H1 (cell line): ENCODE measurements at regions not wholly inside any gene's neighbourhood (a gene's known extent, or its start where the extent isn't known, plus 50 kb on each side); places are given as distances from the start of the nearest gene placed in this dataset.
"Not testable (repeated sequence)": the region's sequence is repeated elsewhere in the genome, so short reads cannot be mapped to it uniquely, and the experiment has no call there.

Experiments used
- CTCF ChIA-PET: fragments of 300-600 bp; sonication (Branson Sonifier 250); formaldehyde crosslinking; loops from one replicate; lab custom pipeline; 2021; ENCODE audit not compliant: partially characterized antibody; lab: Charles Lee
- POLR2A ChIA-PET: fragments of 300-600 bp; sonication (Branson Sonifier 250); formaldehyde crosslinking; loops from one replicate; lab custom pipeline; 2021; ENCODE audit warnings: inconsistent platforms; ENCODE audit not compliant: partially characterized antibody; lab: Charles Lee
- DNase-seq, 2 experiments: peaks; one replicate each; pipeline versions ENCODE4 v3.0.0 to v3.0.0-alpha.2; 2010 to 2022; ENCODE audit warnings: low spot score in 2 of 2, low read depth in 1 of 2, mixed read lengths in 1 of 2
- FAIRE-seq: peaks from 2 replicates; lab custom pipeline; 2011; peaks lifted over from hg19 to GRCh38; lab: Jason Lieb, UNC
- H2AFZ ChIP-seq: 2 replicates; pipeline ENCODE4 v1.8.1; 2012; ENCODE audit warnings: low read length, inconsistent platforms
- H2AK5ac ChIP-seq: 2 replicates; pipeline ENCODE4 v1.6.1; 2013; ENCODE audit warnings: low read depth, low read length
- H2BK120ac ChIP-seq: replicated peaks from 2 replicates; pipeline ENCODE3; 2013; ENCODE audit warnings: low read depth, low read length, inconsistent platforms
- H2BK12ac ChIP-seq: 2 replicates; pipeline ENCODE4 v1.6.1; 2013; ENCODE audit warnings: low read depth, low read length
- H2BK15ac ChIP-seq: 2 replicates; pipeline ENCODE4 v1.6.1; 2013; ENCODE audit warnings: low read length
- H2BK20ac ChIP-seq: 2 replicates; pipeline ENCODE4 v1.6.1; 2013; ENCODE audit warnings: low read length
- H2BK5ac ChIP-seq: 2 replicates; pipeline ENCODE4 v1.6.1; 2013; ENCODE audit warnings: low read depth, low read length
- H3K14ac ChIP-seq: 2 replicates; pipeline ENCODE4 v1.6.1; 2013; ENCODE audit warnings: inconsistent platforms; ENCODE audit not compliant: insufficient read length
- H3K18ac ChIP-seq: 2 replicates; pipeline ENCODE4 v1.6.1; 2013; ENCODE audit warnings: low read length; ENCODE audit errors: extremely low read depth
- H3K23ac ChIP-seq: 2 replicates; pipeline ENCODE4 v1.6.1; 2013; ENCODE audit warnings: inconsistent platforms; ENCODE audit not compliant: insufficient read length
- H3K23me2 ChIP-seq: 2 replicates; pipeline ENCODE4 v1.6.1; 2013; ENCODE audit warnings: low read depth, low read length
- H3K27ac ChIP-seq: 2 replicates; pipeline ENCODE4 v1.6.1; 2011; ENCODE audit warnings: low read depth, low read length, inconsistent platforms
- H3K27me3 ChIP-seq, 4 experiments: replicated peaks in 1 of 4; 1 replicate in 1 of 4; 2 replicates in 3 of 4; pipeline versions ENCODE4 v1.6.1 to v1.8.1; 2011 to 2013; ENCODE audit warnings: low read length in 3 of 4, mild to moderate bottlenecking in 3 of 4, inconsistent platforms in 2 of 4, mixed read lengths in 2 of 4, moderate library complexity in 1 of 4; ENCODE audit not compliant: control insufficient read depth in 3 of 4, insufficient read depth in 3 of 4; ENCODE audit errors: extremely low read depth in 1 of 4
- H3K36me3 ChIP-seq, 4 experiments: 2 replicates each; pipeline versions ENCODE4 v1.6.1 to v1.8.1; 2011 to 2013; ENCODE audit warnings: mild to moderate bottlenecking in 4 of 4, low read length in 3 of 4, moderate library complexity in 2 of 4, control low read depth in 1 of 4, inconsistent platforms in 1 of 4; ENCODE audit not compliant: insufficient read depth in 4 of 4, control insufficient read depth in 2 of 4
- H3K4ac ChIP-seq: replicated peaks from 2 replicates; pipeline ENCODE3; 2013; ENCODE audit warnings: low read length, low read depth, mixed read lengths, inconsistent platforms; ENCODE audit not compliant: insufficient read length
- H3K4me1 ChIP-seq, 4 experiments: replicated peaks in 1 of 4; 1 replicate in 1 of 4; 2 replicates in 3 of 4; pipeline versions ENCODE4 v1.6.1 to v1.8.1; 2011 to 2013; ENCODE audit warnings: low read length in 3 of 4, inconsistent platforms in 2 of 4, mixed read lengths in 1 of 4; ENCODE audit not compliant: insufficient read depth in 4 of 4, control insufficient read depth in 3 of 4
- H3K4me2 ChIP-seq, 2 experiments: 2 replicates each; pipeline versions ENCODE4 v1.6.1 to v1.8.1; 2011 to 2013; ENCODE audit warnings: low read depth in 2 of 2, low read length in 2 of 2, control low read depth in 1 of 2, inconsistent platforms in 1 of 2, mild to moderate bottlenecking in 1 of 2; ENCODE audit not compliant: insufficient read depth in 1 of 2
- H3K4me3 ChIP-seq, 4 experiments: fragments of 200-600, 300-600 bp in 1 of 4; sonication (generic), shearing (Covaris generic), sonication (Bioruptor Twin) in 1 of 4; 2 replicates each; pipeline versions ENCODE4 v1.5.1 to v1.8.1; 2011 to 2016; ENCODE audit warnings: low read length in 4 of 4, low read depth in 3 of 4, control low read depth in 2 of 4, inconsistent platforms in 2 of 4, mild to moderate bottlenecking in 2 of 4, mixed read lengths in 1 of 4, moderate library complexity in 1 of 4; ENCODE audit not compliant: insufficient read depth in 2 of 4; ENCODE audit errors: extremely low read depth in 1 of 4
- H3K56ac ChIP-seq: replicated peaks from 2 replicates; pipeline ENCODE3; 2013; ENCODE audit warnings: low read depth, mild to moderate bottlenecking, mixed read lengths, low read length, inconsistent platforms; ENCODE audit not compliant: insufficient read length
- H3K79me1 ChIP-seq: 2 replicates; pipeline ENCODE4 v1.6.1; 2013; ENCODE audit warnings: low read depth, low read length, control low read depth
- H3K79me2 ChIP-seq, 2 experiments: 2 replicates each; pipeline versions ENCODE4 v1.6.1 to v1.8.1; 2012 to 2013; ENCODE audit warnings: low read length in 2 of 2, mild to moderate bottlenecking in 2 of 2, inconsistent platforms in 1 of 2; ENCODE audit not compliant: insufficient read depth in 2 of 2, control insufficient read depth in 1 of 2
- H3K9ac ChIP-seq, 4 experiments: replicated peaks in 1 of 4; 1 replicate in 1 of 4; 2 replicates in 3 of 4; pipeline versions ENCODE4 v1.6.1 to v1.8.1; 2011 to 2013; ENCODE audit warnings: low read depth in 3 of 4, low read length in 3 of 4, control low read depth in 2 of 4, mild to moderate bottlenecking in 2 of 4, moderate library complexity in 2 of 4, inconsistent platforms in 1 of 4; ENCODE audit errors: extremely low read depth in 1 of 4
- H3K9me3 ChIP-seq, 2 experiments: 2 replicates each; pipeline versions ENCODE4 v1.6.1 to v1.8.1; 2012 to 2013; ENCODE audit warnings: mild to moderate bottlenecking in 2 of 2, moderate library complexity in 2 of 2, control low read depth in 1 of 2, inconsistent platforms in 1 of 2, low read depth in 1 of 2, low read length in 1 of 2, mixed read lengths in 1 of 2; ENCODE audit not compliant: insufficient read depth in 2 of 2
- H4K20me1 ChIP-seq, 2 experiments: replicated peaks in 1 of 2; 2 replicates each; pipeline versions ENCODE3 to v1.8.1; 2011 to 2013; ENCODE audit warnings: inconsistent platforms in 2 of 2, low read length in 2 of 2, mild to moderate bottlenecking in 1 of 2; ENCODE audit not compliant: insufficient read depth in 2 of 2, control insufficient read depth in 1 of 2
- H4K5ac ChIP-seq: 2 replicates; pipeline ENCODE4 v1.6.1; 2013; ENCODE audit warnings: low read length, low read depth, mixed read lengths, inconsistent platforms; ENCODE audit not compliant: insufficient read length
- H4K8ac ChIP-seq: 2 replicates; pipeline ENCODE4 v1.8.0; 2013; ENCODE audit warnings: mild to moderate bottlenecking, moderate library complexity, low read length, inconsistent platforms; ENCODE audit not compliant: insufficient read depth; ENCODE audit errors: extremely low read depth
- H4K91ac ChIP-seq: replicated peaks from 2 replicates; pipeline ENCODE3; 2013; ENCODE audit warnings: low read length, mixed read lengths, inconsistent platforms; ENCODE audit not compliant: insufficient read length
- CTCF ChIP-seq, 3 experiments: IDR thresholded peaks; 1 replicate in 2 of 3; 2 replicates in 1 of 3; pipeline versions ENCODE4 v1.5.1 to v1.6.1; 2011; ENCODE audit warnings: low read length in 3 of 3, mild to moderate bottlenecking in 3 of 3, inconsistent platforms in 2 of 3, low read depth in 1 of 3, moderate library complexity in 1 of 3; ENCODE audit not compliant: insufficient read depth in 1 of 3; ENCODE audit errors: control extremely low read depth in 1 of 3
- NANOG ChIP-seq: IDR thresholded peaks from 2 replicates; pipeline ENCODE4 v1.6.1; 2011; ENCODE audit warnings: low read length, low read depth, mild to moderate bottlenecking, inconsistent platforms; ENCODE audit not compliant: insufficient read depth, poor library complexity, severe bottlenecking
- WGBS, 2 experiments: shearing (Covaris generic) in 1 of 2; methylation state at CpG; one replicate each; pipeline versions ENCODE4 v1.1.6 to v1.1.7; 2013 to 2015; ENCODE audit warnings: low lambda C conversion rate in 2 of 2, mixed read lengths in 2 of 2, inconsistent platforms in 1 of 2, low coverage in 1 of 2, missing lambda C conversion rate in 1 of 2; ENCODE audit not compliant: insufficient replicate concordance in 2 of 2, insufficient coverage in 1 of 2, insufficient read length in 1 of 2; ENCODE audit errors: extremely low coverage in 1 of 2, missing lambda C conversion rate in 1 of 2; 5-methylcytosine and 5-hydroxymethylcytosine counted together

- TF ChIP-seq NANOG: no peak
- peak; percentile 77 to 89 (median 85) for TF ChIP-seq CTCF (IDR thresholded peaks at IDR 0.05; ENCODE audit: control extremely low read depth in 1 of 3, insufficient read depth in 1 of 3, low read depth in 1 of 3, low read length in 3 of 3)
These were observed 88.9 kb upstream of the OSBPL11 start (continued) for GRCh38 chr3:125684199-125684598.

- H3K9ac ChIP-seq, H3K4me1 ChIP-seq, H3K23ac ChIP-seq, H2BK5ac ChIP-seq, H3K4me3 ChIP-seq, H4K91ac ChIP-seq, H3K18ac ChIP-seq, H4K20me1 ChIP-seq, DNase-seq, H3K4ac ChIP-seq, H2BK12ac ChIP-seq, H4K5ac ChIP-seq, H2BK120ac ChIP-seq, H3K4me2 ChIP-seq, H3K79me1 ChIP-seq, H3K56ac ChIP-seq, H3K14ac ChIP-seq, H2AK5ac ChIP-seq, FAIRE-seq, H3K36me3 ChIP-seq, H3K23me2 ChIP-seq, H2BK20ac ChIP-seq, H2BK15ac ChIP-seq, H3K9me3 ChIP-seq, H4K8ac ChIP-seq, H3K27me3 ChIP-seq, H3K27ac ChIP-seq, H3K79me2 ChIP-seq, POLR2A ChIA-PET, H2AFZ ChIP-seq: not testable (repeated sequence)
- WGBS, 2 experiments: 95% methylated on average over 2 of the region's 2 CpGs; no CpG with 5 or more reads in 1 of the 2 experiments
- CTCF ChIA-PET: interaction anchor here (0.6 kb wide), 1 partner anchor 480 kb away, joined by 3 read pairs; no protein-coding TSS in a partner anchor
These were observed 90.4 kb upstream of the OSBPL11 start for GRCh38 chr3:125685741-125686140.
